GM21825 (cell line): ENCODE measurements at regions not wholly inside any gene's neighbourhood (a gene's known extent, or its start where the extent isn't known, plus 50 kb on each side); places are given as distances from the start of the nearest gene placed in this dataset.

ENCODE experiments used
- ATAC-seq: cut with Tn5 transposase; IDR thresholded peaks from one replicate; pipeline ENCODE4 v1.9.1; 2021; ENCODE audit warnings: mild to moderate bottlenecking, moderate library complexity; ENCODE audit not compliant: unreplicated experiment

DNA sequence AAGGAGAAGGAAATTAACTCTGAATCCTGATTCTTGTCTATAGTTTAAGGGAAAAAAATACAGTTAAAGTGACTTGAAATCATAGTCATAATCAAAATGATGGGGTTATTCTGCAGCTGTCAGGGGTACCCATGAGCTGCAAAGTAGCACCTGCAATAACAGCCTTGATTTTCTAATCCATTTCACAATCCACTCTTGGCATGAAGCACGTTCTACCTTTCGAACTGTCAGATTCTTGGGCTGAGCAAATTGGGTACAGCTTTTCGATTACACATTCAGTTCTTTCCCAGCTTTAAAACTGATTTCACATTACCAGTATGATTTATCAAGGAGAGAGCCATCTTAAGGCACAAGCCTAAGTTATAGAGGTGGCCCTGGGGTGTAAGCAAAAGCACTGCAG, 118.5 kb upstream of the DTNBP1 start:
- no peak for ATAC-seq

- ATAC-seq = no peak
Measured at GRCh38 chr6:15780437-15780836, 117.6 kb upstream of the DTNBP1 start.

DNA sequence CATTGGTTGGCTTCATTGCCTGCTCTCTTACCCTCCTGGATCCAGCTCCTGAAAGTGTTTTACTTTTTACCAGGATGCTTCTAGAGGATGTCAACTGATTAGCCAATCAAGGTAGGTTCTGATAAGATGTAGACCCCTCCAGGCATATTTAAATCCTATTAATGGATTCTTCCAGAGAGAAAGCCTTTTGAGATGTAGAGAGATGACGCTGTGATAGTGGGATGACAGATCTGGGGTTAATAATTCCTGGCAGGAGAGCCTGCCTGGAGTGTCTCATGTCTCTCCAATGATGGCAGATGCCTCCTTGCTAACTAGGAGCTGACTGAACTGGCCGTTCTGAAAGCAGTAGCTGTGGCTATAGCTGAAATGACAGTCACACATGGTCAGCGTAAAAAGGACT, 116.9 kb upstream of the DTNBP1 start:
- no peak for ATAC-seq

DNA sequence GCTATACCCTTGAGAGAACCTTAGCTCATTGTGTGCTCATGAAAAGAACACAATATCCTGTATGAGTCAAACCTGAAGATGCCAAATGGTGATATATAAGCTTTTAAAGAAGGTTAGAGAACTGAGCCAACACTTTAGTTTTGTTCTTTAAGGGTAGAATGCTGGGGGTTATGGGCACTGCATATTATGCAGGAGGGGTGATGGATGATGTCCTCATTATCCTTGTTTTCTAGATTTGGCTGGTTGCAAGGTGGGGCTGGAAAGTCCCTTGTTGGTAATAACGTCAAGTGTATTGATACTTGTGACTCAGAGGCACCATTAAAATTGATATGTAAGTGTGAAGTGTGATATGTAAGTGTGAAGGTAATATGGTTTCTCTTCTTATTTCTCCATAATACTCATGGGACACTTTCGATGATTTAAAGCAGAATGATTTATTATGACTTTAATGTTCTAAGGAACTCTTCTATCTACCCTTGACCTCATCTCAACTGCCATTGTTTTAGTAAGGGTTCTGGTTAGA, 113.7 kb upstream of the DTNBP1 start:
- ATAC-seq = peak; percentile 77

DNA sequence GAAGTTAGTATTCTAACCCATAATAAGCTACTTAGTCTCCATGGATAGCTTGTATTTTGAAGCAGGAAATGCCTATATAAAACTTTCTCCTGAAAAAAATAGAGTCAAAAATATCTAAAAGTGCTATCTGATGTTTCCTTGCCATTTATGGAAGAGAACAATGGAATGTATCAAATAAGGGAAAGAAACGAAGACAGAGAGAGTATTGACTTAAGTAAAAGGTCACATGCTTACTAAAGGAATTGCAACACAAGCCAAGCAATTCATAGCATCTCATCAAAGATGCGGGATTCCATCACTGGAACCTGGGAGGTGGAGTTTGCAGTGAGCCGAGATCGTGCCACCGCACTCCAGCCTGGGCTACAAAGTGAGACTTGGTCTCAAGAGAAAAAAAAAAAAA, 112.9 kb upstream of the DTNBP1 start:
- ATAC-seq = no peak

DNA sequence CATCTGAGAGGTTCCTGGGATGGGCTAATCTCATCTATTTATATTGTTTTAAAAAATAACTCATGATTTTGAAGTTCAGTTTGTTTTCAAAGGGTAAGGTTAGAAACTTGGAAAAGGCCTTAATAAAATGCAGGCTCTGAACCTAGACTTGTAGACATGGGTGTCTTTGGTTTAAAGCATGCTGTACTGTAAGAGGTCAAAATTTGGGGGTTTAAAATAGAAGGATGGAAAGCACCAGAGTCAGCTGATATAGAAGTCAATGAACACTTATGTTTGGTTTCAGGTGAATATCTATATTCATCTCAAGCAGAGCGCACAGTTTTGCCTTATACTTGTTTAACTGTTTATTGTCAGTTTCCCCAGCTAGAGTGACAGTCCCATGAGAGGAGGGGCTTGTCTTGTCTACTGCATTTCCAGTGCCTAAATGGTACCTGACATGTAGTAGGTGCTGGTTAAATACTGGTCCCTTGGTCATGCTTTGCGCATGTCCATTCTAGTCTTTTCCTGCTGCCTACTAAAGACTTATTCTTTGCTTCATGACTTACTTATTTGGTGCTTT, 112.3 kb upstream of the DTNBP1 start:
- no peak for ATAC-seq

DNA sequence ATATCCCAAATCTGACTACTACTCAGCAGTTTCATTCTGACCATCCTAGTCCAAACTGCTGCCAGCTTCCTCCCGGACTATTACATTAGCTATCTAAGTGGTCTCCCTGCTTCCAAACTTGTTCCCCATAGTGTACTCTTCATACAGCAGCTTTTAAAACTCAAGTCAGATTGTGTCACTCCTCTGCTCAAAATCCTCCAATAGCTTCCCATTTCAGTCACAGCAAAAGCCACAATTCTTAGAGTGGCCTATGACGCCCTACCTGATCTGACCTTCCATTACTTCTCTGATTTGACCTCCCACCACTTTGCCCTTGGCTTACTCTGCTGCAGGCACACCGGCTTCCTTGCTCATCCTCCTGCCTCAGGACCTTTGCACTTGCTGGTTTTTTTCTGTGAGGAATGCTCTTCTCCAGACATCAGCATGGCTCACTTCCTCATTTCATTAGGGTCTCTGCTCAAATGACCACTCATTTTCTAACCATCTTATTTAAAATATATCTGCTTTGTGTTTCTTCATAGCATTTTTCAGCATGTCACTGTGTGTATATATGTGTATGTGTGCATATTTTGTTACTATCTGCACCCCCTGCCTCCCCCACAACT, 111.1 kb upstream of the DTNBP1 start:
- ATAC-seq = no peak

- peak; percentile 75 for ATAC-seq
Measured at GRCh38 chr6:15770347-15771143, 107.7 kb upstream of the DTNBP1 start.

DNA sequence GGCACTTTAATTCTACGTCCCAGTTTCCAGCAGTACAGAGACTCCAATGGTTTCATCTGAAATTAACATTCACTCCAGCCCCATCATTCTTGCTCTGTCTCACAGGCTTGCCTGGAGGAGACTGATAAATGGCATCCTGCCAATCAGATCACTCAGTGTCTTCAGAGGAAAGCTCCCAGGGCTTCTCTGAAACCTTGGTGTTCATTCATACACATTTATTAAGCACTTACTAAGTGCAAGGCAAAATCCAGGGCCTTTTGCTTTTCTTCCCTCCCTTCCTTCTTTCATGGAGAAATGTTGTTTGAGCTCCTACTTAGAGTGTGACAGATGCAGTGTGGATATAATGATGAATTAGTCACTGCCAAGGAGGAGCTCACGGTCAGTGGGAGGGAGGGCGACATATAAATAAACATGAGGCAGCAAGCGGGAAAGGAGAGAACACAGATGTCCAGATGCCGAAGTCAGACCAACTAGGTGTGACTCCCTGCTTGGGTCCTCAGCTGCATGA, 106.7 kb upstream of the DTNBP1 start:
- no peak for ATAC-seq

DNA sequence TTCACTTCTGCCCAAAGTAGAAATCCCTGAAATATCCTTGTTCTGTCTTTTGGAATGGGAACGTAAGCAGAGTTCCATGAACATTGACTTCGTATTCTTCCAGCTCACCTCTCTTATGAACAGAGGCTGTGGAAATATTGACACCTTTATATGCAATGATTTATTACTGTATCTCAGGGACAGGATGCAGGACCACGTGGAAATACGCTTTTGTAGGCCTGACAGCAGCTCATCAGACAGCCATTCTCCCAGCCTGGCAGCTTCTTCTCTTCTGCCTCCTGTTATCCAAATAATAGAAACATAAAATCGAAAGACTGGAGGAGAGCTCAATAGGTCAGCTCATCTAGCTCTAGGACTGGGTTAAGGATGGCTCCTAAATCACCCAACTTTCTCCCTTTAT, 106.2 kb upstream of the DTNBP1 start:
- ATAC-seq = no peak

DNA sequence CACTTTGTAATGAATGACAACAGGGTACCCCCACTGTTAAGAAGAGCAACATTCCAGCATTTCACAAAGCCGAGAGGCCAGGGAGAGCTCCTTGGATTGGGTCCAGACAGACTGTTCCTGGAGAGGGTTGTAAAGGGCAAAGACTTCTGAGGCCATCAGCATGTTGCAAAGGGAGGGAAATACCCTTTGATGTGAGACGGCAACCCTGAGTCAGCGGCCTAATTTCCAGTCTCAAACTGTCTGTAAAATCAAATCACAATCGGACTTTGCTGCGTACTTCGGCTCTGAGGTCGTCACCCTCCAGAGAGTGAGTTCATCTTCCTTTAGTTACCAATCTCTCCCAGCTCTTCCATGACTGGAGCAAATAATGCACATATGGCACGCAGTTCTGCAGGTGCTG, 101.0 kb upstream of the DTNBP1 start:
- ATAC-seq = no peak

DNA sequence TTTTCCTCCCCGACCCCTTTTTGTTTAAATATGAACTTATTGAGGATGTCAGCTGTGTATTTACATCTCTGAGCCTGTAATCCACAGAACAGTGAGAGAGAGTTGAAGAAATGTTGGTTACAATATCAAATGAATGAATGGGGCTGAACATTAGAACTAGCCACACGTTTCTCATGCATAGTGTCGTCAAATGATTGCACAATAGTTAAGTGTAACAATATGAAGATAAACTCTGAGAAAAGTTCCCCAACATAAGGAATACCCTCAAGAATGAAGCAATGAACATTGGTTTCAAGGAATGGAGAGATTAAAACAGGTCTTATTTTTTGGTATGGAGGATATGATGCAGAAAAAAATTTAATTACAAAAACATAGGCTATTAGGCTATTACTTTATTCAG, 100.5 kb upstream of the DTNBP1 start:
- no peak for ATAC-seq

- ATAC-seq = no peak
Measured at GRCh38 chr6:15761045-15761502, 98.2 kb upstream of the DTNBP1 start.

DNA sequence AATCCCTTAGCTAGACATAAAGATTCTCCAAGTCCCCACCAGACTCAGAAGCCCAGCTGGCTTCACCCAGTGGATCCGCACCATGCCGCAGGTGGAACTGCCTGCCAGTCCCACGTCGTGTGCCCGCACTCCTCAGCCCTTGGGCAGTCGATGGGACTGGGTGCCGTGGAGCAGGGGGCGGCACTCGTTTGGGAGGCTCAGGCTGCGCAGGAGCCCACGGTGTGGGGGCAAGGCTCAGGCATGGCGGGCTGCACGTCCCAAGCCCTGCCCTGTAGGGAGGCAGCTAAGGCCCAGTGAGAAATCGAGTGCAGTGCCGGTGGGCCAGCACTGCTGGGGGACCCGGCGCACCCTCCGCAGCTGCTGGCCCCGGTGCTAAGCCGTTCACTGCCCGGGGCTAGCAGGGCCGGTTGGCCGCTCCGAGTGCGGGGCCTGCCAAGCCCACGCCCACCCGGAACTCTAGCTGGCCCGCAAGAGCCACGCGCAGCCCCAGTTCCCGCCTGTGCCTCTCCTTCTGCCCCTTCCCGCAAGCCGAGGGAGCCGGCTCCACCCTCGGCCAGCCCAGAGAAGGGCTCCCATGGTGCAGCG, 95.9 kb upstream of the DTNBP1 start:
- ATAC-seq = no peak

GRCh38 chr6:15755526-15755925, 92.7 kb upstream of the DTNBP1 start:
- no peak for ATAC-seq

GRCh38 chr6:15754706-15755079, 91.9 kb upstream of the DTNBP1 start:
- ATAC-seq = no peak

- ATAC-seq = no peak
Measured at GRCh38 chr6:15754035-15754705, 91.3 kb upstream of the DTNBP1 start.

DNA sequence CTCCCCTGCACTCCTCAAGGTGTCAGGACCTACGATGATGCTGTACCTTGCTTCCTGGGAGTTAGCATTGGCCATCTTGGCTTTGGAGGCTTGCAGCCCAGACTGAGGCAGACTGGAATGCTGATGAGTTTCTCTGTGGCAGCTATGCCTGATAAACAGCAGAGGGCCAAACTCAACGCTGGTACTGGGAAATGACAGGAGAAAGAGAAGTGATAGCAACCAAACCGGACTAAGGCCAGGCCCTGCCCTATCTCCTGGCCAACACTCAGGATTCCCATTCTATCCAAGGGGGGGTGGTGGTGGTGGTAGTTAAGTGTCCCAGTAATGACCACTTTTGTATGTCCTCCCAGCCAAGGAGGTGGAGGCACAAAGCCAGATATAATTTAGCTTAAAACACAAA, 90.0 kb upstream of the DTNBP1 start:
- no peak for ATAC-seq

GRCh38 chr6:15751721-15752350, 89.0 kb upstream of the DTNBP1 start:
- no peak for ATAC-seq

DNA sequence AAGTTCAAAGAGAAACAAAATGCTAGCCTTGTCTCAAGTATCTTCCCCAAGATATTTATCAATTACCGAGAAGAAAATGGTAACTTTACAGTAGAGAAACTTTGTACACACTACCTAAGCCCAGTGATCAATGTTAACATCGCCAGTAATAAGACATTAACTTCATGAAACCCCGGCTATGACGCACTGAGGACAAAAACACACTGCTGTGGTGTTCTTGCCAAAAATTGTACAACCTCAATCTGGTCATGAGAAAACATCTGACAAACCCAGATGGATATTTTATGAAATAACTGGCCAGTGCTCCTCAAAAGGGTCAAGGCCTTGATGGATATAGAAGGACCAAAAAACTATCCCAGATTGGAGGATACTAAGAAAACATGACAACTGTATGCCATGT, 85.5 kb upstream of the DTNBP1 start:
- ATAC-seq = no peak
